Lung (tissue), 11 donors: ENCODE measurements at regions not wholly inside any gene's neighbourhood (a gene's known extent, or its start where the extent isn't known, plus 50 kb on each side); places are given as distances from the start of the nearest gene placed in this dataset.

ENCODE experiments used
- ATAC-seq: fragments of 200-7000 bp; cut with Tn5 transposase; one replicate; pipeline ENCODE4 v1.9.1; 2020; ENCODE audit warnings: moderate number of reproducible peaks; ENCODE audit not compliant: insufficient read depth, low FRiP score
- DNase-seq, 3 donors: peaks; one replicate each; pipeline ENCODE4 v3.0.0-alpha.2; 2013 to 2017
- H3K27ac ChIP-seq, 2 donors: one replicate each; pipeline ENCODE4 v1.5.1; 2013; ENCODE audit warnings: mild to moderate bottlenecking in 2 of 2, moderate library complexity in 2 of 2, control low read depth in 1 of 2, inconsistent platforms in 1 of 2, low read depth in 1 of 2, low read length in 1 of 2
- H3K27me3 ChIP-seq, 3 donors: one replicate each; pipeline ENCODE4 v1.5.1; 2013; ENCODE audit warnings: low read length in 2 of 3; ENCODE audit not compliant: control insufficient read depth in 3 of 3, insufficient read depth in 3 of 3
- H3K36me3 ChIP-seq, 4 donors: one replicate each; pipeline ENCODE4 v1.5.1; 2013; ENCODE audit warnings: low read length in 4 of 4, mild to moderate bottlenecking in 1 of 4, moderate library complexity in 1 of 4; ENCODE audit not compliant: control insufficient read depth in 4 of 4, insufficient read depth in 4 of 4
- H3K4me1 ChIP-seq, 5 donors: one replicate each; pipeline ENCODE4 v1.5.1; 2013; ENCODE audit warnings: low read length in 5 of 5, mild to moderate bottlenecking in 2 of 5, moderate library complexity in 1 of 5; ENCODE audit not compliant: control insufficient read depth in 5 of 5, insufficient read depth in 5 of 5
- H3K4me3 ChIP-seq: one replicate; pipeline ENCODE4 v1.5.1; 2013; ENCODE audit warnings: mild to moderate bottlenecking, control low read depth, moderate library complexity
- H3K9ac ChIP-seq, 2 donors: one replicate each; pipeline ENCODE4 v1.5.1; 2013; ENCODE audit warnings: low read length in 2 of 2, control low read depth in 1 of 2; ENCODE audit not compliant: insufficient read depth in 1 of 2
- H3K9me3 ChIP-seq, 4 donors: one replicate each; pipeline ENCODE4 v1.5.1; 2013; ENCODE audit warnings: low read length in 3 of 4, mild to moderate bottlenecking in 1 of 4, moderate library complexity in 1 of 4; ENCODE audit not compliant: control insufficient read depth in 4 of 4, insufficient read depth in 3 of 4
- CTCF ChIP-seq: IDR thresholded peaks from 2 replicates; pipeline ENCODE4 v1.5.1; 2012; ENCODE audit warnings: mild to moderate bottlenecking; ENCODE audit errors: control extremely low read depth, extremely low read depth
- WGBS, 2 donors: extraction: QIAGEN DNeasy Blood & Tissue Kit; methylation state at CpG; one replicate each; pipeline ENCODE4 v1.1.7; 2013; 5-methylcytosine and 5-hydroxymethylcytosine counted together
- donor health status: control.
- donor health status: control.
- donor health status: Bipolar disorder and iron deficiency.
- donor health status: healthy.
- donor health status: DM: yes; HTN: yes; CAD: no.

- TF ChIP-seq CTCF, result no peak
- H3K27ac ChIP-seq, result no peak overlapping the region
- no peaks in the 10 kb centered on the region for H3K36me3 ChIP-seq
- H3K9ac ChIP-seq, result no peak overlapping the region
- ATAC-seq (no peak), DNase-seq (peak in 2 of 3 donors; percentile 51 to 71)
- H3K27me3 ChIP-seq, result no peaks in the 10 kb centered on the region
- peaks cover 0 to 1% (median 0%) of the 10 kb centered on the region in 4 donors for H3K9me3 ChIP-seq
- peaks cover 0 to 21% (median 0%) of the 10 kb centered on the region in 5 donors for H3K4me1 ChIP-seq
- no peak overlapping the region for H3K4me3 ChIP-seq
These were observed 319.1 kb downstream of the PTEN start for GRCh38 chr10:88182601-88182930.

- TF ChIP-seq CTCF, result no peak
- Histone ChIP-seq H3K36me3 (no peaks in the 10 kb centered on the region), H3K9me3 (no peaks in the 10 kb centered on the region), H3K27me3 (no peaks in the 10 kb centered on the region), H3K4me1 (peaks cover 0 to 21% (median 0%) of the 10 kb centered on the region in 5 donors), H3K4me3 (no peak overlapping the region), H3K9ac (no peak overlapping the region), H3K27ac (no peak overlapping the region)
- DNase-seq, result no peak
- no peak for ATAC-seq
- 78 to 94% methylated on average over 3 of the region's 3 CpGs for WGBS, 2 donors
These were observed 321.3 kb downstream of the PTEN start for GRCh38 chr10:88184543-88185297.

GRCh38 chr10:88185830-88186229, 322.4 kb downstream of the PTEN start:
- H3K4me3 ChIP-seq, result no peak overlapping the region
- DNase-seq (peak in 2 of 3 donors; percentile 12 to 27), ATAC-seq (no peak)
- H3K4me1 ChIP-seq, result peaks cover 0 to 21% (median 0%) of the 10 kb centered on the region in 5 donors
- H3K27ac ChIP-seq, result no peak overlapping the region
- WGBS, 2 donors, result 54 to 77% methylated on average over 2 of the region's 2 CpGs
- H3K27me3 ChIP-seq, result no peaks in the 10 kb centered on the region
- peaks cover 0 to 2% (median 0%) of the 10 kb centered on the region in 4 donors for H3K9me3 ChIP-seq
- no peaks in the 10 kb centered on the region for H3K36me3 ChIP-seq
- H3K9ac ChIP-seq, result no peak overlapping the region
- TF ChIP-seq CTCF, result no peak

GRCh38 chr10:88186335-88186734, 322.9 kb downstream of the PTEN start:
- peaks cover 0 to 21% (median 0%) of the 10 kb centered on the region in 5 donors for H3K4me1 ChIP-seq
- ATAC-seq, result no peak
- TF ChIP-seq CTCF, result no peak
- peaks cover 0 to 3% (median 0%) of the 10 kb centered on the region in 4 donors for H3K9me3 ChIP-seq
- H3K9ac ChIP-seq, result no peak overlapping the region
- no peaks in the 10 kb centered on the region for H3K36me3 ChIP-seq
- DNase-seq, result peak in 2 of 3 donors; percentile 35 to 51
- H3K4me3 ChIP-seq, result no peak overlapping the region
- H3K27me3 ChIP-seq, result no peaks in the 10 kb centered on the region
- no peak overlapping the region for H3K27ac ChIP-seq
- 63 to 82% methylated on average over 2 of the region's 2 CpGs for WGBS, 2 donors
